Neural cell (in vitro differentiated cells): ENCODE measurements at regions not wholly inside any gene's neighbourhood (a gene's known extent, or its start where the extent isn't known, plus 50 kb on each side); places are given as distances from the start of the nearest gene placed in this dataset.

Source experiments
- H2AFZ ChIP-seq: fragments of 200-600, 300-800 bp; sonication (generic), shearing (Covaris generic); 2 replicates; pipeline ENCODE4 v1.6.0; 2014; ENCODE audit warnings: low read depth, mild to moderate bottlenecking, antibody characterized with exemption, low read length, moderate library complexity
- H3F3A ChIP-seq: fragments of 200-600 bp; shearing (Covaris generic); 2 replicates; pipeline ENCODE4 v1.6.1; 2016; ENCODE audit warnings: mild to moderate bottlenecking, moderate library complexity, mixed read lengths, antibody characterized with exemption, low read length; ENCODE audit not compliant: insufficient read depth, poor library complexity, severe bottlenecking
- H3K27ac ChIP-seq: fragments of 200-600, 300-800 bp; sonication (generic), shearing (Covaris generic); 2 replicates; pipeline ENCODE4 v1.5.1; 2014; ENCODE audit warnings: mild to moderate bottlenecking, low read length, moderate library complexity
- H3K27me3 ChIP-seq: fragments of 300-800, 200-600 bp; sonication (generic), shearing (Covaris generic); 2 replicates; pipeline ENCODE4 v1.6.0; 2014; ENCODE audit warnings: mild to moderate bottlenecking, low read depth, low read length, moderate library complexity; ENCODE audit not compliant: insufficient read depth
- H3K36me3 ChIP-seq: fragments of 300-800, 200-600 bp; sonication (generic), shearing (Covaris generic); 2 replicates; pipeline ENCODE4 v1.5.1; 2014; ENCODE audit warnings: mild to moderate bottlenecking, antibody characterized with exemption, low read length, moderate library complexity; ENCODE audit not compliant: insufficient read depth
- H3K4me2 ChIP-seq: fragments of 300-800, 200-600 bp; sonication (generic), shearing (Covaris generic); 2 replicates; pipeline ENCODE4 v1.6.0; 2014; ENCODE audit warnings: mild to moderate bottlenecking, low read length
- H3K4me3 ChIP-seq: fragments of 300-800, 200-600 bp; sonication (generic), shearing (Covaris generic); 2 replicates; pipeline ENCODE4 v1.5.1; 2014; ENCODE audit warnings: mild to moderate bottlenecking, low read length, moderate library complexity
- H3K79me2 ChIP-seq: fragments of 200-600 bp; shearing (Covaris generic); replicated peaks from 2 replicates; pipeline ENCODE4 v1.6.0; 2014; ENCODE audit warnings: mild to moderate bottlenecking, low read length, moderate library complexity; ENCODE audit not compliant: insufficient read depth
- H3K9ac ChIP-seq: fragments of 300-800, 200-600 bp; sonication (generic), shearing (Covaris generic); 2 replicates; pipeline ENCODE4 v1.6.1; 2016; ENCODE audit warnings: mild to moderate bottlenecking, low read length, mixed read lengths
- H3K9me2 ChIP-seq: fragments of 200-600 bp; shearing (Covaris generic); 2 replicates; pipeline ENCODE4 v1.6.1; 2016; ENCODE audit warnings: mild to moderate bottlenecking, low read length, mixed read lengths; ENCODE audit not compliant: insufficient read depth
- H3K9me3 ChIP-seq: fragments of 200-600, 300-800 bp; sonication (generic), shearing (Covaris generic); 2 replicates; pipeline ENCODE4 v1.6.1; 2016; ENCODE audit warnings: mild to moderate bottlenecking, mixed run types, low read length, moderate library complexity, mixed read lengths
- H4K20me1 ChIP-seq: fragments of 200-600 bp; shearing (Covaris generic); 2 replicates; pipeline ENCODE4 v1.6.1; 2016; ENCODE audit warnings: mild to moderate bottlenecking, mixed run types; ENCODE audit not compliant: insufficient read depth
- CTCF ChIP-seq: fragments of 450-650 bp; IDR thresholded peaks from 2 replicates; pipeline ENCODE4 v1.5.1; 2014; ENCODE audit warnings: antibody characterized with exemption, mild to moderate bottlenecking, moderate library complexity; ENCODE audit not compliant: poor library complexity, severe bottlenecking
- EP300 ChIP-seq: fragments of 450-650 bp; conservative IDR thresholded peaks from 2 replicates; pipeline ENCODE4 v1.6.1; 2014; ENCODE audit warnings: antibody characterized with exemption, mild to moderate bottlenecking, moderate library complexity; ENCODE audit not compliant: poor library complexity, severe bottlenecking
- EZH2 ChIP-seq: fragments of 200-600, 300-800 bp; shearing (Covaris generic), sonication (generic); IDR thresholded peaks from 2 replicates; pipeline ENCODE4 v1.6.1; 2014; ENCODE audit warnings: antibody characterized with exemption, low read length, borderline replicate concordance, mild to moderate bottlenecking; ENCODE audit not compliant: insufficient read depth, poor library complexity, severe bottlenecking
- MXI1 ChIP-seq: fragments of 450-650 bp; conservative IDR thresholded peaks from 2 replicates; pipeline ENCODE4 v1.6.1; 2014; ENCODE audit warnings: antibody characterized with exemption, mild to moderate bottlenecking; ENCODE audit not compliant: poor library complexity, severe bottlenecking
- POLR2AphosphoS5 ChIP-seq: IDR thresholded peaks from 2 replicates; pipeline ENCODE4 v1.6.1; 2012
- RAD21 ChIP-seq: fragments of 450-650 bp; conservative IDR thresholded peaks from 2 replicates; pipeline ENCODE4 v1.6.1; 2014; ENCODE audit warnings: antibody characterized with exemption, mild to moderate bottlenecking, moderate library complexity
- REST ChIP-seq: IDR thresholded peaks from 2 replicates; pipeline ENCODE4 v1.6.1; 2012; ENCODE audit warnings: borderline replicate concordance
- SMC3 ChIP-seq: fragments of 450-650 bp; conservative IDR thresholded peaks from 2 replicates; pipeline ENCODE4 v1.6.1; 2014; ENCODE audit warnings: antibody characterized with exemption, mild to moderate bottlenecking, moderate library complexity; ENCODE audit not compliant: poor library complexity
- TAF1 ChIP-seq: IDR thresholded peaks from 2 replicates; pipeline ENCODE4 v1.6.1; 2012; ENCODE audit warnings: low read depth

- Histone ChIP-seq H3K9me2 (no peaks in the 10 kb centered on the region), H3K9ac (no peak overlapping the region), H2AFZ (no peak overlapping the region), H3K79me2 (no peaks in the 10 kb centered on the region), H3K4me3 (no peak overlapping the region), H4K20me1 (no peaks in the 10 kb centered on the region), H3K27me3 (no peaks in the 10 kb centered on the region), H3F3A (no peaks in the 10 kb centered on the region), H3K4me2 (no peak overlapping the region), H3K27ac (no peak overlapping the region), H3K36me3 (no peaks in the 10 kb centered on the region), H3K9me3 (no peaks in the 10 kb centered on the region)
- TF ChIP-seq TAF1 (no peak), CTCF (no peak), EZH2 (no peak), RAD21 (no peak), REST (no peak), MXI1 (no peak), SMC3 (no peak), EP300 (no peak), POLR2AphosphoS5 (no peak)
Observed at GRCh38 chr6:168192901-168193815, 114.1 kb upstream of the FRMD1 start.

- TF ChIP-seq POLR2AphosphoS5 (no peak), RAD21 (no peak)
- H3K4me2 ChIP-seq: no peak overlapping the region
- H3F3A ChIP-seq: no peaks in the 10 kb centered on the region
- no peaks in the 10 kb centered on the region for H3K9me2 ChIP-seq
- no peaks in the 10 kb centered on the region for H3K9me3 ChIP-seq
- H2AFZ ChIP-seq: no peak overlapping the region
- H4K20me1 ChIP-seq: no peaks in the 10 kb centered on the region
- H3K27me3 ChIP-seq: no peaks in the 10 kb centered on the region
- no peaks in the 10 kb centered on the region for H3K79me2 ChIP-seq
- no peak overlapping the region for H3K9ac ChIP-seq
- H3K4me3 ChIP-seq: no peak overlapping the region
- no peaks in the 10 kb centered on the region for H3K36me3 ChIP-seq
- no peak overlapping the region for H3K27ac ChIP-seq
Observed at GRCh38 chr6:168192195-168192900, 113.3 kb upstream of the FRMD1 start.
